ENCODE measurements at regions not wholly inside any gene's neighbourhood (a gene's known extent, or its start where the extent isn't known, plus 50 kb on each side); places are given as distances from the start of the nearest gene placed in this dataset.

- TF ChIP-seq RAD21 (conservative IDR thresholded peaks at IDR 0.05) (no peak), EZH2 (IDR thresholded peaks at IDR 0.05; ENCODE audit: borderline replicate concordance, insufficient read depth, low read length, poor library complexity, severe bottlenecking) (no peak)
- TF ChIP-seq, protein P1, sequence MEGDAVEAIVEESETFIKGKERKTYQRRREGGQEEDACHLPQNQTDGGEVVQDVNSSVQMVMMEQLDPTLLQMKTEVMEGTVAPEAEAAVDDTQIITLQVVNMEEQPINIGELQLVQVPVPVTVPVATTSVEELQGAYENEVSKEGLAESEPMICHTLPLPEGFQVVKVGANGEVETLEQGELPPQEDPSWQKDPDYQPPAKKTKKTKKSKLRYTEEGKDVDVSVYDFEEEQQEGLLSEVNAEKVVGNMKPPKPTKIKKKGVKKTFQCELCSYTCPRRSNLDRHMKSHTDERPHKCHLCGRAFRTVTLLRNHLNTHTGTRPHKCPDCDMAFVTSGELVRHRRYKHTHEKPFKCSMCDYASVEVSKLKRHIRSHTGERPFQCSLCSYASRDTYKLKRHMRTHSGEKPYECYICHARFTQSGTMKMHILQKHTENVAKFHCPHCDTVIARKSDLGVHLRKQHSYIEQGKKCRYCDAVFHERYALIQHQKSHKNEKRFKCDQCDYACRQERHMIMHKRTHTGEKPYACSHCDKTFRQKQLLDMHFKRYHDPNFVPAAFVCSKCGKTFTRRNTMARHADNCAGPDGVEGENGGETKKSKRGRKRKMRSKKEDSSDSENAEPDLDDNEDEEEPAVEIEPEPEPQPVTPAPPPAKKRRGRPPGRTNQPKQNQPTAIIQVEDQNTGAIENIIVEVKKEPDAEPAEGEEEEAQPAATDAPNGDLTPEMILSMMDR (IDR thresholded peaks at IDR 0.05; ENCODE audit: poor library complexity, severe bottlenecking), result no peak
Measured at GRCh38 chr14:101374373-101375338, 186.6 kb upstream of the DIO3 start.

Measured in neural cell (in vitro differentiated cells).